K562 (cell line): ENCODE measurements at regions not wholly inside any gene's neighbourhood (a gene's known extent, or its start where the extent isn't known, plus 50 kb on each side); places are given as distances from the start of the nearest gene placed in this dataset.

Experiments
- HIVEP1 ChIP-seq: fragments of 250-450 bp; sonication (Bioruptor Pico); IDR thresholded peaks from 2 replicates; pipeline ENCODE4 v1.4.0; 2020; ENCODE audit warnings: mild to moderate bottlenecking
- MAZ ChIP-seq, 2 experiments: fragments of 450-650 bp in 1 of 2; sonication (generic) in 1 of 2; formaldehyde crosslinking; IDR thresholded peaks in 1 of 2; conservative IDR thresholded peaks in 1 of 2; 2 replicates each; pipeline versions ENCODE4 v1.4.0 to v1.5.0; 2020; ENCODE audit warnings: mild to moderate bottlenecking in 1 of 2, missing genetic modification reagents in 1 of 2
- MTF1 ChIP-seq: fragments of 250-450 bp; sonication (Bioruptor Pico); IDR thresholded peaks from 2 replicates; pipeline ENCODE4 v1.9.0; 2021; ENCODE audit warnings: moderate library complexity, mild to moderate bottlenecking, inconsistent platforms, borderline replicate concordance
- PCBP1 ChIP-seq: fragments of 200-400 bp; formaldehyde crosslinking; IDR thresholded peaks from 2 replicates; pipeline ENCODE4 v1.6.1; 2018; ENCODE audit warnings: mild to moderate bottlenecking, low read depth, low read length; ENCODE audit not compliant: poor library complexity, severe bottlenecking
- TAL1 ChIP-seq: fragments of 450-650 bp; IDR thresholded peaks from 2 replicates; pipeline ENCODE4 v1.6.1; 2016; ENCODE audit warnings: mild to moderate bottlenecking
- TF ChIP-seq, protein P1 (sequence below): fragments of 250-450 bp; sonication (Bioruptor Pico); IDR thresholded peaks from 2 replicates; pipeline ENCODE4 v1.5.0; 2021
- TF ChIP-seq, protein P2 (sequence below): sonication (generic); formaldehyde crosslinking; IDR thresholded peaks from 2 replicates; pipeline ENCODE4 v1.8.0; 2022; ENCODE audit warnings: mild to moderate bottlenecking, missing genetic modification reagents
- TF ChIP-seq, protein P3 (sequence below): fragments of 250-450 bp; sonication (Bioruptor Pico); IDR thresholded peaks from 2 replicates; pipeline ENCODE4 v1.8.0; 2022; ENCODE audit warnings: inconsistent platforms

DNA sequence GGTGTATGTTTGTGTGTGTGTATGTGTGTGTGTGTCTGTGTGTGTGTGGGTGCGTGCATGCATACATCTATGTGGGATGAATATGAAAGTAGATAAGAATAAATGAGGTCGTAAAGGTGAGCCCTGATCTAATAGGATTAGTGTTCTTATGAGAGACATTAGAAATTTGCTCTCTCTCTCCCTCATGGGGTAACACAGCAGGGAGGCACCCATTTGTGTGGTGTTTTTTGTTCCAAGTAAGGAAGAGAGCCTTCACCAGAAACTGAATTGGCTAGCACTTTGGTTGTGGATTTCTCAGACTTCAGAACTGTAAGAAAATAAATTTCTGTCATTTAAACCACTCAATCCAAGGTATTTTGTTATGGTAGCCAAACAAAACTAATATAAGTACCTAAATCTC lies 353.7 kb upstream of the CHRM2 start (continued):
- TF ChIP-seq MTF1 = no peak
- no peak for TF ChIP-seq HIVEP1 (CRISPR knock-in tag)
- TF ChIP-seq, protein P1, sequence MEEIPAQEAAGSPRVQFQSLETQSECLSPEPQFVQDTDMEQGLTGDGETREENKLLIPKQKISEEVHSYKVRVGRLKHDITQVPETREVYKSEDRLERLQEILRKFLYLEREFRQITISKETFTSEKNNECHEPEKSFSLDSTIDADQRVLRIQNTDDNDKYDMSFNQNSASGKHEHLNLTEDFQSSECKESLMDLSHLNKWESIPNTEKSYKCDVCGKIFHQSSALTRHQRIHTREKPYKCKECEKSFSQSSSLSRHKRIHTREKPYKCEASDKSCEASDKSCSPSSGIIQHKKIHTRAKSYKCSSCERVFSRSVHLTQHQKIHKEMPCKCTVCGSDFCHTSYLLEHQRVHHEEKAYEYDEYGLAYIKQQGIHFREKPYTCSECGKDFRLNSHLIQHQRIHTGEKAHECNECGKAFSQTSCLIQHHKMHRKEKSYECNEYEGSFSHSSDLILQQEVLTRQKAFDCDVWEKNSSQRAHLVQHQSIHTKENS (CRISPR knock-in tag) = no peak
- TF ChIP-seq, protein P2, sequence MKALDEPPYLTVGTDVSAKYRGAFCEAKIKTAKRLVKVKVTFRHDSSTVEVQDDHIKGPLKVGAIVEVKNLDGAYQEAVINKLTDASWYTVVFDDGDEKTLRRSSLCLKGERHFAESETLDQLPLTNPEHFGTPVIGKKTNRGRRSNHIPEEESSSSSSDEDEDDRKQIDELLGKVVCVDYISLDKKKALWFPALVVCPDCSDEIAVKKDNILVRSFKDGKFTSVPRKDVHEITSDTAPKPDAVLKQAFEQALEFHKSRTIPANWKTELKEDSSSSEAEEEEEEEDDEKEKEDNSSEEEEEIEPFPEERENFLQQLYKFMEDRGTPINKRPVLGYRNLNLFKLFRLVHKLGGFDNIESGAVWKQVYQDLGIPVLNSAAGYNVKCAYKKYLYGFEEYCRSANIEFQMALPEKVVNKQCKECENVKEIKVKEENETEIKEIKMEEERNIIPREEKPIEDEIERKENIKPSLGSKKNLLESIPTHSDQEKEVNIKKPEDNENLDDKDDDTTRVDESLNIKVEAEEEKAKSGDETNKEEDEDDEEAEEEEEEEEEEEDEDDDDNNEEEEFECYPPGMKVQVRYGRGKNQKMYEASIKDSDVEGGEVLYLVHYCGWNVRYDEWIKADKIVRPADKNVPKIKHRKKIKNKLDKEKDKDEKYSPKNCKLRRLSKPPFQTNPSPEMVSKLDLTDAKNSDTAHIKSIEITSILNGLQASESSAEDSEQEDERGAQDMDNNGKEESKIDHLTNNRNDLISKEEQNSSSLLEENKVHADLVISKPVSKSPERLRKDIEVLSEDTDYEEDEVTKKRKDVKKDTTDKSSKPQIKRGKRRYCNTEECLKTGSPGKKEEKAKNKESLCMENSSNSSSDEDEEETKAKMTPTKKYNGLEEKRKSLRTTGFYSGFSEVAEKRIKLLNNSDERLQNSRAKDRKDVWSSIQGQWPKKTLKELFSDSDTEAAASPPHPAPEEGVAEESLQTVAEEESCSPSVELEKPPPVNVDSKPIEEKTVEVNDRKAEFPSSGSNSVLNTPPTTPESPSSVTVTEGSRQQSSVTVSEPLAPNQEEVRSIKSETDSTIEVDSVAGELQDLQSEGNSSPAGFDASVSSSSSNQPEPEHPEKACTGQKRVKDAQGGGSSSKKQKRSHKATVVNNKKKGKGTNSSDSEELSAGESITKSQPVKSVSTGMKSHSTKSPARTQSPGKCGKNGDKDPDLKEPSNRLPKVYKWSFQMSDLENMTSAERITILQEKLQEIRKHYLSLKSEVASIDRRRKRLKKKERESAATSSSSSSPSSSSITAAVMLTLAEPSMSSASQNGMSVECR = no peak
- TF ChIP-seq MAZ (CRISPR knock-in tag; conservative IDR thresholded peaks at IDR 0.05 in 1 of 2, IDR thresholded peaks at IDR 0.05 in 1 of 2) = no peak
- TF ChIP-seq, protein P3, sequence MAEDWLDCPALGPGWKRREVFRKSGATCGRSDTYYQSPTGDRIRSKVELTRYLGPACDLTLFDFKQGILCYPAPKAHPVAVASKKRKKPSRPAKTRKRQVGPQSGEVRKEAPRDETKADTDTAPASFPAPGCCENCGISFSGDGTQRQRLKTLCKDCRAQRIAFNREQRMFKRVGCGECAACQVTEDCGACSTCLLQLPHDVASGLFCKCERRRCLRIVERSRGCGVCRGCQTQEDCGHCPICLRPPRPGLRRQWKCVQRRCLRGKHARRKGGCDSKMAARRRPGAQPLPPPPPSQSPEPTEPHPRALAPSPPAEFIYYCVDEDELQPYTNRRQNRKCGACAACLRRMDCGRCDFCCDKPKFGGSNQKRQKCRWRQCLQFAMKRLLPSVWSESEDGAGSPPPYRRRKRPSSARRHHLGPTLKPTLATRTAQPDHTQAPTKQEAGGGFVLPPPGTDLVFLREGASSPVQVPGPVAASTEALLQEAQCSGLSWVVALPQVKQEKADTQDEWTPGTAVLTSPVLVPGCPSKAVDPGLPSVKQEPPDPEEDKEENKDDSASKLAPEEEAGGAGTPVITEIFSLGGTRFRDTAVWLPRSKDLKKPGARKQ (CRISPR knock-in tag) = no peak
- no peak for TF ChIP-seq TAL1
- TF ChIP-seq PCBP1 = no peak
